GM23338 (cell line): ENCODE measurements at regions not wholly inside any gene's neighbourhood (a gene's known extent, or its start where the extent isn't known, plus 50 kb on each side); places are given as distances from the start of the nearest gene placed in this dataset.

Source experiments
- ATAC-seq: fragments of 200-7000 bp; cut with Tn5 transposase; 3 replicates; pipeline ENCODE4 v1.9.1; 2020
- DNase-seq: peaks from one replicate; pipeline ENCODE4 v3.0.0-alpha.2; 2015; ENCODE audit warnings: low spot score
- H2AFZ ChIP-seq: fragments of 200-600 bp; sonication (generic); 2 replicates; pipeline ENCODE4 v1.8.0; 2016; ENCODE audit warnings: antibody characterized with exemption, mild to moderate bottlenecking, moderate library complexity
- H3F3A ChIP-seq: fragments of 200-600 bp; sonication (generic); replicated peaks from 2 replicates; pipeline ENCODE4 v1.8.0; 2017; ENCODE audit warnings: antibody characterized with exemption, mixed run types, low read depth
- H3K27ac ChIP-seq: fragments of 200-600 bp; sonication (generic); 2 replicates; pipeline ENCODE4 v1.6.1; 2016; ENCODE audit warnings: low read depth
- H3K27me3 ChIP-seq: fragments of 200-600 bp; sonication (generic); 2 replicates; pipeline ENCODE4 v1.8.0; 2016; ENCODE audit warnings: mild to moderate bottlenecking, mixed run types, moderate library complexity; ENCODE audit not compliant: insufficient read depth
- H3K36me3 ChIP-seq: fragments of 200-600 bp; sonication (generic); 2 replicates; pipeline ENCODE4 v1.8.0; 2016; ENCODE audit warnings: mild to moderate bottlenecking; ENCODE audit not compliant: insufficient read depth
- H3K4me1 ChIP-seq: fragments of 200-600 bp; sonication (generic); 2 replicates; pipeline ENCODE4 v1.8.0; 2016; ENCODE audit warnings: mild to moderate bottlenecking, moderate library complexity; ENCODE audit not compliant: insufficient read depth
- H3K4me2 ChIP-seq: fragments of 200-600 bp; sonication (generic); 2 replicates; pipeline ENCODE4 v1.7.1; 2017; ENCODE audit warnings: mixed run types
- H3K4me3 ChIP-seq: fragments of 200-600 bp; sonication (generic); 2 replicates; pipeline ENCODE4 v1.6.1; 2016; ENCODE audit warnings: mixed run types
- H3K79me2 ChIP-seq: fragments of 200-600 bp; sonication (generic); replicated peaks from 2 replicates; pipeline ENCODE4 v1.8.0; 2017; ENCODE audit warnings: mild to moderate bottlenecking; ENCODE audit not compliant: insufficient read depth
- H3K9me2 ChIP-seq: fragments of 200-600 bp; sonication (generic); 2 replicates; pipeline ENCODE4 v1.8.0; 2017; ENCODE audit not compliant: insufficient read depth
- H4K20me1 ChIP-seq: fragments of 200-600 bp; sonication (generic); replicated peaks from 2 replicates; pipeline ENCODE4 v1.8.0; 2017; ENCODE audit warnings: mild to moderate bottlenecking; ENCODE audit not compliant: insufficient read depth
- H3K27ac Mint-ChIP-seq: 2 replicates; pipeline ENCODE4 v1.8.0; 2020; ENCODE audit warnings: inconsistent platforms, mild to moderate bottlenecking, moderate library complexity, mixed read lengths
- H3K27me3 Mint-ChIP-seq: 3 replicates; pipeline ENCODE4 v1.8.0; 2022; ENCODE audit warnings: low read depth, mild to moderate bottlenecking, moderate library complexity, mixed read lengths, inconsistent platforms; ENCODE audit not compliant: insufficient read depth, poor library complexity
- H3K36me3 Mint-ChIP-seq: 3 replicates; pipeline ENCODE4 v1.8.0; 2021; ENCODE audit warnings: low read depth, mild to moderate bottlenecking, inconsistent platforms, moderate library complexity, mixed read lengths
- H3K4me1 Mint-ChIP-seq: 3 replicates; pipeline ENCODE4 v1.8.0; 2020; ENCODE audit warnings: mild to moderate bottlenecking, inconsistent platforms, mixed read lengths
- H3K4me3 Mint-ChIP-seq: 3 replicates; pipeline ENCODE4 v1.8.0; 2021; ENCODE audit warnings: moderate library complexity, mild to moderate bottlenecking, inconsistent platforms, mixed read lengths
- H3K9me3 Mint-ChIP-seq: 3 replicates; pipeline ENCODE4 v1.8.0; 2020; ENCODE audit warnings: moderate library complexity, mild to moderate bottlenecking, inconsistent platforms, mixed read lengths
- CREB1 ChIP-seq: fragments of 250-450 bp; sonication (Bioruptor Pico); IDR thresholded peaks from 2 replicates; pipeline ENCODE4 v1.5.0; 2020; ENCODE audit warnings: low read depth, mild to moderate bottlenecking, moderate library complexity
- CTCF ChIP-seq, 2 experiments: fragments of 200-600 bp in 1 of 2; sonication (generic) in 1 of 2; conservative IDR thresholded peaks; 2 replicates each; pipeline versions ENCODE4 v1.5.1 to v1.6.1; 2016 to 2017; ENCODE audit warnings: antibody characterized with exemption in 2 of 2, low read depth in 2 of 2, mild to moderate bottlenecking in 2 of 2, moderate library complexity in 1 of 2
- ETS1 ChIP-seq: IDR thresholded peaks from 2 replicates; pipeline ENCODE4 v1.6.1; 2016; ENCODE audit warnings: antibody characterized with exemption
- EZH2 ChIP-seq: fragments of 200-600 bp; sonication (generic); IDR thresholded peaks from one replicate; pipeline ENCODE4 v1.8.0; 2017; ENCODE audit warnings: antibody characterized with exemption, mild to moderate bottlenecking, low read depth; ENCODE audit not compliant: unreplicated experiment
- EZH2phosphoT487 ChIP-seq: fragments of 200-600 bp; sonication (generic); IDR thresholded peaks from one replicate; pipeline ENCODE4 v1.8.1; 2018; ENCODE audit warnings: antibody characterized with exemption; ENCODE audit not compliant: unreplicated experiment
- JUNB ChIP-seq: IDR thresholded peaks from one replicate; pipeline ENCODE4 v1.6.1; 2016; ENCODE audit warnings: antibody characterized with exemption; ENCODE audit not compliant: unreplicated experiment
- NANOG ChIP-seq: IDR thresholded peaks from 2 replicates; pipeline ENCODE4 v1.6.1; 2016; ENCODE audit warnings: antibody characterized with exemption, borderline replicate concordance
- POLR2AphosphoS5 ChIP-seq: IDR thresholded peaks from 2 replicates; pipeline ENCODE4 v1.6.1; 2016; ENCODE audit warnings: antibody characterized with exemption, low read depth
- REST ChIP-seq: IDR thresholded peaks from one replicate; pipeline ENCODE4 v1.6.1; 2018; ENCODE audit warnings: antibody characterized with exemption; ENCODE audit not compliant: unreplicated experiment
- STAT1 ChIP-seq: IDR thresholded peaks from one replicate; pipeline ENCODE4 v1.6.1; 2016; ENCODE audit warnings: antibody characterized with exemption; ENCODE audit not compliant: unreplicated experiment
- ZNF114 ChIP-seq: fragments of 250-450 bp; sonication (Bioruptor Pico); IDR thresholded peaks from 2 replicates; pipeline ENCODE4 v1.5.0; 2020; ENCODE audit warnings: mild to moderate bottlenecking, moderate library complexity
- ZNF331 ChIP-seq: fragments of 250-450 bp; sonication (Bioruptor Pico); IDR thresholded peaks from 2 replicates; pipeline ENCODE4 v1.5.0; 2020; ENCODE audit warnings: low read depth, mild to moderate bottlenecking, moderate library complexity

- TF ChIP-seq EZH2 (no peak), POLR2AphosphoS5 (no peak), STAT1 (no peak), REST (no peak), JUNB (no peak), CREB1 (CRISPR knock-in tag) (no peak), ZNF331 (CRISPR knock-in tag) (no peak)
Measured at GRCh38 chr15:26214290-26214689, 351.2 kb upstream of the ATP10A start (continued).

- no peaks in the 10 kb centered on the region for H3K4me1 ChIP-seq
- no peaks in the 10 kb centered on the region for H3K27me3 ChIP-seq
- H3K9me3 Mint-ChIP-seq, result 0 out of 3 replicates have a peak, but pooled peaks cover 3% of the 10 kb centered on the region
- peaks cover 3% of the 10 kb centered on the region for H3K27me3 Mint-ChIP-seq
- H3K4me3 ChIP-seq, result no peak overlapping the region
- H3K36me3 Mint-ChIP-seq, result no peaks in the 10 kb centered on the region
- no peak overlapping the region for H3K4me3 Mint-ChIP-seq
- no peak overlapping the region for H3K27ac ChIP-seq
- peaks cover 1% of the 10 kb centered on the region; the same call in 1 of the 2 replicates for H3K9me2 ChIP-seq
- H2AFZ ChIP-seq, result no peak overlapping the region
- no peaks in the 10 kb centered on the region for H3F3A ChIP-seq
- ATAC-seq, result no peak
- H3K4me2 ChIP-seq, result no peak overlapping the region
- no peaks in the 10 kb centered on the region; the same call in 2 of the 3 replicates for H3K4me1 Mint-ChIP-seq
- no peaks in the 10 kb centered on the region for H3K36me3 ChIP-seq
- no peak overlapping the region for H3K27ac Mint-ChIP-seq
- H4K20me1 ChIP-seq, result no peaks in the 10 kb centered on the region
- H3K79me2 ChIP-seq, result no peaks in the 10 kb centered on the region
- no peak for DNase-seq
- TF ChIP-seq CREB1 (CRISPR knock-in tag) (no peak), NANOG (no peak), CTCF (conservative IDR thresholded peaks at IDR 0.05; ENCODE audit: low read depth in 2 of 2) (no peak), ZNF331 (CRISPR knock-in tag) (no peak), REST (no peak), EZH2phosphoT487 (no peak), JUNB (no peak), POLR2AphosphoS5 (no peak), ETS1 (no peak), ZNF114 (CRISPR knock-in tag) (no peak)
Measured at GRCh38 chr15:26213427-26213826, 350.3 kb upstream of the ATP10A start.
